ENCODE measurements at regions not wholly inside any gene's neighbourhood (a gene's known extent, or its start where the extent isn't known, plus 50 kb on each side); places are given as distances from the start of the nearest gene placed in this dataset.

GRCh38 chr1:60639287-60639686 is 443.1 kb upstream of the NFIA start:
- H3K27ac ChIP-seq (ENCODE audit: control insufficient read depth, insufficient read depth, low read length), result no peak overlapping the region
- no peaks in the 10 kb centered on the region for H3K79me2 ChIP-seq (ENCODE audit: control insufficient read depth, insufficient read depth, low read length)
- no peaks in the 10 kb centered on the region for H3K36me3 ChIP-seq (ENCODE audit: control insufficient read depth in 2 of 2, extremely low read depth in 1 of 2, insufficient read depth in 2 of 2, low read length in 2 of 2)
- no peaks in the 10 kb centered on the region for H3K9me1 ChIP-seq (ENCODE audit: control insufficient read depth, extremely low read depth, insufficient read depth, low read length)
- TF ChIP-seq CTCF (optimal IDR thresholded peaks at IDR 0.05 in 1 of 3, IDR thresholded peaks at IDR 0.05 in 1 of 3, conservative IDR thresholded peaks at IDR 0.05 in 1 of 3; ENCODE audit: extremely low read depth in 1 of 3, insufficient read depth in 2 of 3, low read length in 3 of 3) (no peak), EZH2 (IDR thresholded peaks at IDR 0.05; ENCODE audit: low read length) (no peak)
- H3K4me3 ChIP-seq (ENCODE audit: control insufficient read depth in 2 of 3, extremely low read depth in 1 of 3, insufficient read depth in 2 of 3, low read depth in 1 of 3, low read length in 3 of 3), result no peak overlapping the region
- H3K4me1 ChIP-seq (ENCODE audit: control insufficient read depth, extremely low read depth, insufficient read depth, low read length), result no peaks in the 10 kb centered on the region
- no peak overlapping the region for H3K9ac ChIP-seq (ENCODE audit: control insufficient read depth, extremely low read depth, insufficient read depth, low read length)
- no peaks in the 10 kb centered on the region for H3K27me3 ChIP-seq (ENCODE audit: control insufficient read depth, extremely low read depth, insufficient read depth, low read length)
- DNase-seq (ENCODE audit: low read depth, low spot score) (no peak), FAIRE-seq (no peak)
- dilution Hi-C loops (cut with MboI; ENCODE audit: extremely low pct_ligation_motif_present, low sequenced_read_pairs), result no loop called here
- H3K4me2 ChIP-seq (ENCODE audit: control insufficient read depth, extremely low read depth, insufficient read depth, low read depth, low read length), result no peak overlapping the region
- no peaks in the 10 kb centered on the region for H4K20me1 ChIP-seq (ENCODE audit: control insufficient read depth, extremely low read depth, insufficient read depth, low read length)
- H3K9me3 ChIP-seq (ENCODE audit: control insufficient read depth, low read depth, low read length), result no peaks in the 10 kb centered on the region
- no peak overlapping the region for H2AFZ ChIP-seq (ENCODE audit: control insufficient read depth, low read length)

DNA sequence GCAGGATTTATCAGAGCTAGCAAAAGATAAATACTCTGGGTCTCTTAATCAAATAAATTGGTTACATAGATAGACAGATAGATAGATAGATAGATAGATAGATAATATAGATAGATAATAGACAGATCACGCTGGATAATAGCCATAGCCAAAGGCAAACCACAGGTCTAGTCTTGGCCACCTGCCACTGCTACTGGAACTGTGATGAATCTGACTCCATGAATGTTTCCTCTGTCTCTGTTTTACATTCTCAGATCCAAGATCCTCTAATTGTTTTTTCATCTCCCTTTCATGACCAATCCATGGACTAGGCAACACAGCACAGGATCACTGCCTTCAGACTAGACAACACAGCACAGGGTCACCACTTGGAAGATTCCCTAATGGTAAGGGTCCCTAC is 444.7 kb upstream of the NFIA start:
- DNase-seq (ENCODE audit: low read depth, low spot score), result no peak
- H3K4me2 ChIP-seq (ENCODE audit: control insufficient read depth, extremely low read depth, insufficient read depth, low read depth, low read length), result no peak overlapping the region

More for the DNA sequence above, 444.7 kb upstream of the NFIA start:
- H3K36me3 ChIP-seq (ENCODE audit: control insufficient read depth in 2 of 2, extremely low read depth in 1 of 2, insufficient read depth in 2 of 2, low read length in 2 of 2), result no peaks in the 10 kb centered on the region
- no peaks in the 10 kb centered on the region for H3K79me2 ChIP-seq (ENCODE audit: control insufficient read depth, insufficient read depth, low read length)
- H3K4me1 ChIP-seq (ENCODE audit: control insufficient read depth, extremely low read depth, insufficient read depth, low read length), result no peaks in the 10 kb centered on the region
- H3K27ac ChIP-seq (ENCODE audit: control insufficient read depth, insufficient read depth, low read length), result no peak overlapping the region
- H3K9me3 ChIP-seq (ENCODE audit: control insufficient read depth, low read depth, low read length), result no peaks in the 10 kb centered on the region
- no peak overlapping the region for H3K9ac ChIP-seq (ENCODE audit: control insufficient read depth, extremely low read depth, insufficient read depth, low read length)
- no peaks in the 10 kb centered on the region for H3K27me3 ChIP-seq (ENCODE audit: control insufficient read depth, extremely low read depth, insufficient read depth, low read length)
- peak; percentile 34 for FAIRE-seq
- H4K20me1 ChIP-seq (ENCODE audit: control insufficient read depth, extremely low read depth, insufficient read depth, low read length), result no peaks in the 10 kb centered on the region
- H3K4me3 ChIP-seq (ENCODE audit: control insufficient read depth in 2 of 3, extremely low read depth in 1 of 3, insufficient read depth in 2 of 3, low read depth in 1 of 3, low read length in 3 of 3), result no peak overlapping the region
- H3K9me1 ChIP-seq (ENCODE audit: control insufficient read depth, extremely low read depth, insufficient read depth, low read length), result no peaks in the 10 kb centered on the region
- TF ChIP-seq EZH2 (IDR thresholded peaks at IDR 0.05; ENCODE audit: low read length), result no peak
- TF ChIP-seq CTCF (optimal IDR thresholded peaks at IDR 0.05 in 1 of 3, IDR thresholded peaks at IDR 0.05 in 1 of 3, conservative IDR thresholded peaks at IDR 0.05 in 1 of 3; ENCODE audit: extremely low read depth in 1 of 3, insufficient read depth in 2 of 3, low read length in 3 of 3), result no peak
- dilution Hi-C loops (cut with MboI; ENCODE audit: extremely low pct_ligation_motif_present, low sequenced_read_pairs), result no loop called here
- no peak overlapping the region for H2AFZ ChIP-seq (ENCODE audit: control insufficient read depth, low read length)

All from keratinocyte (primary cell).